Small intestine (tissue), 7 donors: ENCODE measurements at regions not wholly inside any gene's neighbourhood (a gene's known extent, or its start where the extent isn't known, plus 50 kb on each side); places are given as distances from the start of the nearest gene placed in this dataset.

Source experiments
- DNase-seq, 2 donors: peaks; one replicate each; pipeline versions ENCODE4 v3.0.0 to v3.0.0-alpha.2; 2013
- FAIRE-seq: peaks from 2 replicates; lab custom pipeline; 2012; peaks lifted over from hg19 to GRCh38; lab: Jason Lieb, UNC
- H3K27ac ChIP-seq, 3 donors: one replicate each; pipeline ENCODE4 v1.5.1; 2013; ENCODE audit warnings: low read length in 2 of 3, mild to moderate bottlenecking in 2 of 3, control low read depth in 1 of 3, inconsistent platforms in 1 of 3, low read depth in 1 of 3, moderate library complexity in 1 of 3
- H3K27me3 ChIP-seq, 3 donors: one replicate each; pipeline ENCODE4 v1.6.1; 2013; ENCODE audit warnings: low read length in 3 of 3, inconsistent platforms in 1 of 3; ENCODE audit not compliant: control insufficient read depth in 3 of 3, insufficient read depth in 3 of 3
- H3K36me3 ChIP-seq, 3 donors: one replicate each; pipeline ENCODE4 v1.6.1; 2013; ENCODE audit warnings: low read length in 3 of 3, inconsistent platforms in 1 of 3, low read depth in 1 of 3, mild to moderate bottlenecking in 1 of 3, moderate library complexity in 1 of 3; ENCODE audit not compliant: control insufficient read depth in 3 of 3, insufficient read depth in 2 of 3
- H3K4me1 ChIP-seq, 3 donors: one replicate each; pipeline ENCODE4 v1.6.1; 2013; ENCODE audit warnings: low read length in 2 of 3, inconsistent platforms in 1 of 3, low read depth in 1 of 3, mild to moderate bottlenecking in 1 of 3, moderate library complexity in 1 of 3; ENCODE audit not compliant: control insufficient read depth in 3 of 3, insufficient read depth in 2 of 3
- H3K4me3 ChIP-seq, 3 donors: one replicate each; pipeline ENCODE4 v1.5.1; 2013; ENCODE audit warnings: low read length in 3 of 3, control low read depth in 1 of 3, inconsistent platforms in 1 of 3, low read depth in 1 of 3, mild to moderate bottlenecking in 1 of 3, moderate library complexity in 1 of 3
- H3K9me3 ChIP-seq, 2 donors: one replicate each; pipeline ENCODE4 v1.6.1; 2013; ENCODE audit warnings: low read depth in 1 of 2, low read length in 1 of 2; ENCODE audit not compliant: control insufficient read depth in 2 of 2, insufficient read depth in 1 of 2
- WGBS, 3 donors: extraction: QIAGEN DNeasy Blood & Tissue Kit; methylation state at CpG; one replicate each; pipeline ENCODE4 v1.1.7; 2013; 5-methylcytosine and 5-hydroxymethylcytosine counted together
- donor health status: healthy with polysubstance abuse.
- donor health status: control.
- donor health status: control.
- donor health status: Bipolar disorder and iron deficiency.
- donor health status: healthy.

DNA sequence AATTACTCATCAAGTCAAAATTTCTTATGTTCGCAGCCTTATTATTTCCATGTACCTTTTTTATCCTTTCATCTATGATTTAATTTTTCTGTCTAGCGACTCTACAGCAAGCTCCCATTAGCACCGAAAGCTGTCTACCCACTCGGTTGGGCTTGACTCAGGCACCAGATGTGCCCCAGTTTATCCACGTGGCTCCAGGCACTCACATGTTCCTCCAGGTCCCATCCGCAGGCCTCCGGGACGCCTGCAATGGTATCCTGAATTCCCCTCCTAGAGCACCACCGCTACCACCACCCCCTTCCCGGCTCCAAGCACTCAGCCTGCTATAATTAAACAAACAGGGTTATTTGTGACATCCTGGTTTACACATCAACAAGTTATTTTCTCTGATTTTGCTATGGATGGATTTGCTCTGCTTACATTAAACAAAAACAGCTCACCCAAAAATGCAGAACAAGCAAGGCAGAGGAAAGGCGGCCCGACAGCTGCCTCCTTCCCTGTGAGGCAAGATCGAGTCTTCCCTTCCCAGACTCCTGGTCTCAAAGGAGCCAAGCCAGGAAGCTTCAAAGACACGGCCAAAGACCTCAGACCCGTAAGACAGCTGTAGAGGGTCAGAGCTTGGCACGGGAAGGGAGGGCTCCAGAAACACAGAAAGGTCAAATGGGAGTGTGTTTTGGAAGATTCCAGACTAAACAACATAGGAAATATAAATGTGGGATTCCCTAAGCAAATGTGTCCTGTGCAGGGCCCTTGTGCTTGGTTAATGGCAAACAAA is 253.8 kb downstream of the TTC8 start:
- DNase-seq (no peak), FAIRE-seq (no peak)
- peaks cover 0 to 2% (median 0%) of the 10 kb centered on the region in 3 donors for H3K27me3 ChIP-seq
- 75 to 86% (median 81%) methylated on average over 16 of the region's 16 CpGs for WGBS, 3 donors
- no peak overlapping the region for H3K27ac ChIP-seq
- H3K4me3 ChIP-seq = no peak overlapping the region
- H3K9me3 ChIP-seq = no peaks in the 10 kb centered on the region
- H3K36me3 ChIP-seq = no peaks in the 10 kb centered on the region
- no peaks in the 10 kb centered on the region for H3K4me1 ChIP-seq

DNA sequence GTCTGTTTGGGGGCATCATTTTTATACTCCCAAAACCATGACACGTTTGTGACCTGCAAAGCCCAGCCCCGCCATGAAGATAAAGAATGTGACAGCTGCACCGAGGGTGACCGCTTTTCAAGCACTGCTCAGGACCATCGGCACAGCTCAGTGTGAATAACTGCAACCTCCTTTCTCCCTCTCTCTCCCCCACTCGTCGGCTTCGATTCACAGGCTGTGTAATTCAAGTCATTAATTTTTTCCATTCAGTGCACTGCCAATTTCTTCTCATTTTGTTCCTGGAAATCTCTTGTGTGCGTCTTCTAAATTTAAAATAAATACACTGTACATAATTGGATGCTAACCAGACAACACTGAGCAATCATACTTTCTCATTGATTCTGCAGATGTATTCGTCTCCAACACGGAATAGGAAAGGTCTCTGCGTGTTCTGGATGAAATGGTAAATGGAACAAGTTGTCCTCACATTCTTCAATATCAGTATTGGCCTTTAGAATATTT is 260.8 kb downstream of the TTC8 start:
- H3K27me3 ChIP-seq = no peaks in the 10 kb centered on the region
- DNase-seq = no peak
- H3K36me3 ChIP-seq = no peaks in the 10 kb centered on the region
- FAIRE-seq = no peak
- WGBS, 3 donors = 61 to 92% (median 84%) methylated on average over 12 of the region's 12 CpGs
- H3K9me3 ChIP-seq = no peaks in the 10 kb centered on the region
- H3K27ac ChIP-seq = peak overlapping the region in 1 of 3 donors; percentile 9
- H3K4me3 ChIP-seq = no peak overlapping the region
- no peaks in the 10 kb centered on the region for H3K4me1 ChIP-seq

DNA sequence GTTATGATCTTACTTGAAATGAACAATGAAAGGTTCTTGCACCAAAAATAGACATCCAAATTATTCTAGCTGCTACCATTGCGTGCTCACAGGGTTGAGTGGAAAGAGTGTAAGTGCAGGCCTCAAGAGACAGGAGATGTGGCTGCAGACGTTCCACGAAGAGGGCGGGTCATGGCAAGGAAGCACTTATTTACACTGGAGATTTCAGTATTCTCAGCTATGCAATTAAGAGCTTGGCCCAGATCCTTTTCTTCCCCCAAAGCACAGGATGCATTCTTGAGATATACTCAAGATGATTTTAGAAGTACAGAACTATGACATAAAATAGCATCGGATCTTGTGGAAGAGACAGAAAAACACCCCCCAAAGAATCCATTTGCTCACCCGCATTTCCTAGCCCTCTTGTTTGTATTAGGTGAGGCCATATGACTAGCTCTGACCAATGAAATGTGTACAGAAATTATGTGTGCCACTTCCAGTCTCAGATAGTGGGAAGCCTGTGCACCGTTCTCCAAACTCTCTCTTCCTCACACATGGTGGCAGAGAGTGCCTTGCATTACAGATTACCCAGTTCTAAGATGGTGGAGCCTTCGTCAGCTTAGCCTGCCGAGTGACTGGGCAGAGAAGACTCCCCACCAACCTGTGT is 261.4 kb downstream of the TTC8 start:
- peak in 1 of 2 donors; percentile 21 for DNase-seq
- H3K27me3 ChIP-seq = no peaks in the 10 kb centered on the region
- no peaks in the 10 kb centered on the region for H3K4me1 ChIP-seq
- no peaks in the 10 kb centered on the region for H3K36me3 ChIP-seq
- no peaks in the 10 kb centered on the region for H3K9me3 ChIP-seq
- 66 to 80% (median 78%) methylated on average over 9 of the region's 9 CpGs for WGBS, 3 donors
- H3K27ac ChIP-seq = no peak overlapping the region
- FAIRE-seq = no peak
- H3K4me3 ChIP-seq = no peak overlapping the region

DNA sequence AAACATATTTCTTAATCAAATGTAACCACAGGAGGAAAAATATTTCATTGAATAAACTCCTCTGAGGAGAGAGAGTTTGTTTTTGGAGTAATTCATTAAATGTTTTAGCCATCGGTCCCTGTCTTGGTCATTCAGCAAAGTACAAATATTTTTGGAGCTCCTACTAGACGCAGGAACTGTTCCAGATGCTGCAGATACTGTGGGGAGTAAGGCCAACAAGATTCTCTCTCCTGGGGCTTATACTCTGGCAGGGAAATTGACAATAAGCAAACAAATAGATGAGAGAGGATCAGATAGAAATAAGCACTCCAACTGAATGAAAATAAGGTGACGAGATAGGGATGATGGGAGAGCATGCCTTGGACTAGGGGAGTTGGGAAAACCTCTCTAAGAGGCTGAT is 264.1 kb downstream of the TTC8 start:
- H3K36me3 ChIP-seq = no peaks in the 10 kb centered on the region
- no peak overlapping the region for H3K4me3 ChIP-seq
- H3K27ac ChIP-seq = no peak overlapping the region
- no peak for DNase-seq
- no peaks in the 10 kb centered on the region for H3K27me3 ChIP-seq
- H3K4me1 ChIP-seq = no peaks in the 10 kb centered on the region
- peaks cover 0 to 4% of the 10 kb centered on the region in 2 donors for H3K9me3 ChIP-seq
- no peak for FAIRE-seq
- WGBS, 3 donors = 63 to 87% (median 83%) methylated on average over 3 of the region's 3 CpGs

DNA sequence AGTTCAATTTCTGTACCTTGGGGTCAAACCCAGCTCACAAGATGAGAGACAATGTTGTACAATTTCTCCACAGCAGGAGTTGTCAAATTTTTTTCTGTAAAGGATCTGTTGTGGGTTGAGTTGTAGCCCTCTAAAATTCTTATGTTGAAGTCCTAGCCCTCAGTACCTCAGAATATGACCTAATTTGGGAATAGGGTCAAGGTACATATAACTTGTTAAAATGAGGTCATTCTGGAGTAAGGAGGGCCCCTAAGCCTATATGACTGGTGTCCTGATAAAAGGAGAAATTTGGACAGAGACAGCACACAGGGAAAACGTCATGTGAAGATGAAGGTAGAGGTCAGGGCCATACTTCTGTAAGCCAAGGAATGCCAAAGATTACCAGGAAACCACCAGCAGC is 264.9 kb downstream of the TTC8 start:
- DNase-seq (no peak), FAIRE-seq (no peak)
- no peaks in the 10 kb centered on the region for H3K27me3 ChIP-seq
- no peak overlapping the region for H3K4me3 ChIP-seq
- H3K27ac ChIP-seq = no peak overlapping the region
- WGBS, 3 donors = 48 to 56% (median 50%) methylated on average over 1 of the region's 1 CpG
- no peaks in the 10 kb centered on the region for H3K36me3 ChIP-seq
- peaks cover 0 to 4% of the 10 kb centered on the region in 2 donors for H3K9me3 ChIP-seq
- H3K4me1 ChIP-seq = no peaks in the 10 kb centered on the region

DNA sequence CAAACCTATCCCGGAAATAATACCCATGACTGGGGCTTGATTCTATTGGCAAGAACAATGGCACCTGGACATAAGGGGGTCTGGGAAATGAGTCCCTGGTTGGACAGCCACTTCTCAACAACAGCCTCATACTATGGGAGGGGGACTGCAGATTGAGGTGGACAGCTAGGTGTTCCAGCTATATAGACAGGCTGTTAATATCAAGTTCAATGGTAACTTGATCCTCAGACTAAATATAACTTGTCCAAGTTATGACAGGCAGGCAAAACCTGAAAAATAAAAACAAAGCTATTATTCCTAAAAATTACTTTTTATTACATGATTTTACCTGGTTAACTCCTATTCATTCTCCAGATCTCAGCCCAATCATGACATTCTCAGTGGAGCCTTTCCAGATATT is 267.3 kb downstream of the TTC8 start:
- H3K27me3 ChIP-seq = no peaks in the 10 kb centered on the region
- DNase-seq = no peak
- peaks cover 0 to 4% of the 10 kb centered on the region in 2 donors for H3K9me3 ChIP-seq
- WGBS, 3 donors = 95 to 100% (median 100%) methylated on average over 1 of the region's 1 CpG
- no peak for FAIRE-seq
- H3K4me3 ChIP-seq = no peak overlapping the region
- no peak overlapping the region for H3K27ac ChIP-seq
- no peaks in the 10 kb centered on the region for H3K36me3 ChIP-seq
- H3K4me1 ChIP-seq = no peaks in the 10 kb centered on the region

DNA sequence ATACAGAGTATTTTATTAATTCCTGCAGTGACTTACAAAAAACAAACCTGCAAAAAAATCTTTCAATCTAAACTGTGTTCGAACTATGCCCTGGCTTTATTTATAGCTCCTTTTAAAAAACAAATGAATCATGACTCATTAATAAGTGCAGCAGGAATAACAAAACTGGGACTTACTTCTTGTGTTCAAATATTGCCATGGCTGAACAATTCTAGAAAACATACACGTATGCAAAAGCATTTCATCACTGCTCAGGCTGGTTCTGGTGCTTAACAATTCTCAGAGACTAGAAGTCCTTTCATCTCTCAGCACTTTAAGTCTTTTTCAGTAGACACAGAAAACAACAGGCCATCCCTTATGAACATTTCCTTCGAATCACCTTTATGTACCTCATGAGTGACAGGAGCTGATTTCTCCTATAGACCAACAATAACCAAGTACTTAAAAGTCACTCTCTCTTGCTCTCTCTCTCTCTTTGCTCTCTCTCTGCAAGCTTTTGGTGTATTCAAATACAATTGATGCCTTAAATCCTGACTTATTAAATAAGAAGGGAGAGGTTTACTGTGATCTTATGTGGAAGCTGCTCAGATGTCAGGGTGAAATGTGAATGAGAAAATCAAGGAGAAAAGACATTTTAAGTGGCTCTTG is 268.8 kb downstream of the TTC8 start:
- Histone ChIP-seq H3K4me3 (no peak overlapping the region), H3K36me3 (no peaks in the 10 kb centered on the region), H3K27ac (no peak overlapping the region), H3K4me1 (no peaks in the 10 kb centered on the region), H3K27me3 (no peaks in the 10 kb centered on the region), H3K9me3 (peaks cover 0 to 4% of the 10 kb centered on the region in 2 donors)
- DNase-seq (peak in 1 of 2 donors; percentile 15), FAIRE-seq (no peak)
- 26 to 51% (median 43%) methylated on average over 3 of the region's 3 CpGs for WGBS, 3 donors

DNA sequence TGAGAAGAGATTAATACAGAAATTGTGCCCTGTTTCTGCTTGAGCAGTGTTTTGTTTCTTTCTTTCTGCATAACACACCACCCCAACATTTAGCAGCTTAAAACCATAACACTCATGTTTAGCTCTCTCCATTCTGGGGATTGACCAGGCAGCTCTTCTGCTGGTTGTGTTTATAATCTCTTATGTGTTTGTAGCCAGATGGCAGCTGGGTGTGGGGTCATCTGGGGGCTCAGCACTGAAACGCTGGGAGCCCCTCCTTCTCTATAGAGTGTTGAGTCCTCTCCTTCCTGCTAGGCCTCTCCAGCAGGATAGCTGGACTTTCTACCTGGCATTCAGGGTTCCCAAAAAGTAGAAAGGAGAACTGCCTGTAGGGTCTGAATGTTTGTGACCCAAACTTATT is 270.6 kb downstream of the TTC8 start:
- H3K27me3 ChIP-seq = no peaks in the 10 kb centered on the region
- 37 to 63% (median 61%) methylated on average over 1 of the region's 1 CpG for WGBS, 3 donors
- H3K36me3 ChIP-seq = no peaks in the 10 kb centered on the region
- no peak overlapping the region for H3K27ac ChIP-seq
- H3K9me3 ChIP-seq = peaks cover 0 to 4% of the 10 kb centered on the region in 2 donors
- no peaks in the 10 kb centered on the region for H3K4me1 ChIP-seq
- no peak for FAIRE-seq
- DNase-seq = no peak
- H3K4me3 ChIP-seq = no peak overlapping the region
